Spinal cord (tissue), 9 donors: ENCODE measurements at regions not wholly inside any gene's neighbourhood (a gene's known extent, or its start where the extent isn't known, plus 50 kb on each side); places are given as distances from the start of the nearest gene placed in this dataset.

ENCODE experiments used
- DNase-seq, 6 donors: peaks; one replicate each; pipeline versions ENCODE4 v3.0.0 to v3.0.0-alpha.2; 2013 to 2015; ENCODE audit warnings: low spot score in 6 of 6, low read depth in 4 of 6
- H3K27ac ChIP-seq: one replicate; pipeline ENCODE4 v1.5.1; 2013; ENCODE audit warnings: low read depth, low read length, control low read depth
- H3K27me3 ChIP-seq: one replicate; pipeline ENCODE4 v1.6.1; 2013; ENCODE audit warnings: low read length; ENCODE audit not compliant: control insufficient read depth, insufficient read depth
- H3K36me3 ChIP-seq: one replicate; pipeline ENCODE4 v1.6.1; 2013; ENCODE audit warnings: low read length; ENCODE audit not compliant: control insufficient read depth, insufficient read depth
- H3K4me1 ChIP-seq: one replicate; pipeline ENCODE4 v1.6.1; 2013; ENCODE audit warnings: low read length; ENCODE audit not compliant: control insufficient read depth, insufficient read depth
- H3K4me3 ChIP-seq: one replicate; pipeline ENCODE4 v1.5.1; 2013; ENCODE audit warnings: low read depth, low read length, control low read depth
- H3K9me3 ChIP-seq: one replicate; pipeline ENCODE4 v1.6.1; 2013; ENCODE audit warnings: low read length; ENCODE audit not compliant: control insufficient read depth, insufficient read depth
- WGBS: methylation state at CpG from one replicate; pipeline ENCODE4 v1.1.5; 2013; ENCODE audit warnings: missing lambda C conversion rate; ENCODE audit not compliant: insufficient coverage; 5-methylcytosine and 5-hydroxymethylcytosine counted together
- donor health status: healthy.

DNA sequence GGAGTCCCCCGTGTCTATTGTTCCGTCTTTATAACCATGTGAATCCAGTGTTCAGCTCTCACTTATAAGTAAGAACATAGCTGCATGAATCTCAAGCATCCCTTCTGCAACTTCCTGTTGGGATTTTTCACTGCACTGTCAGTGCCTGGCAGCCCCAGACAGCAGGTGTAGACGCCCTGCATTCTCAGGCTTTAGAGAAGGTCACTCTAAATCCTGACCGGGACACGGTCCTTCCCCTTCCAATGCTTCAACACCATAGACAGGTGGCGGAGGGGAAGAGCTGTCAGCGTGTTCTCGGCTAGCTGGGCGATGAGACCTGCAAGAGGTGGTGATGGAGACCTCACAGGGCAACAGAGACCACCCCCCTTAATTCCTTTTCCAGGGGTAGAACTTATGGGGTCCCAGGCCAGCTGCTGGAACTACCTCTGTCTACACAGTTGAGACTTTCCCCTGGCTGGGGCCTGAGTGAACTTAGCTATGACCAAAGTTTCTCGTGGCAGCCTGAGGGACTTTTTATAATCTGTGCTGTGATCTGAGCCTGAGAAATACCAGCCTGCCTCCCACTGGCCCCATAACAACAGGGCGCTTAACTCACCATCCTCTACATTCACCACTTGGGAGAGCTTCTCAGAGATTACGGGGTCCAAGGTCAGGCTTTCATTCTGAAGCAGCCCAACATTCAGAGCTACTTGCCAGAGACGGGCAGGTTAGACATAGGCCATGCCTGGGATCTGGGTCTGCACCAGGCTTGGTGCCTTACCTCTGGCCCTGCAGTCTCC lies 143.2 kb upstream of the TNRC6C start:
- H3K4me3 ChIP-seq: no peak overlapping the region
- peaks cover 13% of the 10 kb centered on the region for H3K4me1 ChIP-seq
- H3K36me3 ChIP-seq: no peaks in the 10 kb centered on the region
- H3K27ac ChIP-seq: no peak overlapping the region
- H3K9me3 ChIP-seq: peaks cover 1% of the 10 kb centered on the region
- WGBS: 63% methylated on average over 10 of the region's 13 CpGs
- DNase-seq: peak in 1 of 6 donors; percentile 28
- no peaks in the 10 kb centered on the region for H3K27me3 ChIP-seq

DNA sequence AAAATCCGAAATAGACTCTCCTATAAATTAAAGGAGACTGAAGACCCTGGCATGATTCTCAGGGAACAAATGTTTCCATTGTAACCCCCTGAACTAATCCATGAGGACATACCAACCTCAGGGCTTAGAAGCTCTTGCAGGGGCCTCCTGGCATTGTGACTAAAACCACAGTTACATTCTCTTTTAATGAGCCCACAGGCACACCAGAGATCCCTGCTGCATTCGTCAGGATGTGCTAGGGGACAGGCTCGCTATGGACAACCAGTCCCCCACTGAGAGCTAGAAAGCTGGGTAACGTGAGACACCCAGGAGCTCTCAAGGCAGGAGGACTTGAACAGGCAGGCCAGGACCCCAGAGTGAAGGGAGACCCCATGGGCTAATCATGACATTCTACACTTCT lies 140.6 kb upstream of the TNRC6C start:
- H3K27ac ChIP-seq: no peak overlapping the region
- DNase-seq: no peak
- H3K4me1 ChIP-seq: peaks cover 8% of the 10 kb centered on the region
- H3K27me3 ChIP-seq: no peaks in the 10 kb centered on the region
- H3K9me3 ChIP-seq: peaks cover 1% of the 10 kb centered on the region
- 61% methylated on average over 4 of the region's 4 CpGs for WGBS
- no peaks in the 10 kb centered on the region for H3K36me3 ChIP-seq
- no peak overlapping the region for H3K4me3 ChIP-seq

DNA sequence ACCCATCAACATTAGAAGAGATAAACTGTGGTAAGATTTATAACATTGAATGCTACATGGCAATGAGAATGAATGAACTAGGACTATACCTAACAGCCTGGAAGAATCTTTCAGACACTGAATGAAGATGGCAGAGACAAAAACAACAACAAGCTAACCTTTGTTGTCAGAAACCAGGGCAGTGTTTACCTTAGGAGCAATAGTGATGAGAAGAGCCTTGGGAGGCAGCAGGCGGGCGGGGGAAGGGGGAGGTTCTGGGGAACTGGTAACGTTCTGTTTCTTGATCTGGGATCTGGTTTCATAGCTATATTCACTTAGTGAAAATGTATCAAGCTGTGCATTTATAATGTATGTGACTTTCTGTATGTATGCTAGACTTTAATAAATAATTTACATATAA lies 139.0 kb upstream of the TNRC6C start:
- H3K27me3 ChIP-seq: no peaks in the 10 kb centered on the region
- no peak overlapping the region for H3K4me3 ChIP-seq
- peaks cover 8% of the 10 kb centered on the region for H3K4me1 ChIP-seq
- WGBS: no CpG with 5 or more reads among the region's 3 CpGs
- H3K9me3 ChIP-seq: peaks cover 1% of the 10 kb centered on the region
- H3K27ac ChIP-seq: no peak overlapping the region
- DNase-seq: no peak
- no peaks in the 10 kb centered on the region for H3K36me3 ChIP-seq

DNA sequence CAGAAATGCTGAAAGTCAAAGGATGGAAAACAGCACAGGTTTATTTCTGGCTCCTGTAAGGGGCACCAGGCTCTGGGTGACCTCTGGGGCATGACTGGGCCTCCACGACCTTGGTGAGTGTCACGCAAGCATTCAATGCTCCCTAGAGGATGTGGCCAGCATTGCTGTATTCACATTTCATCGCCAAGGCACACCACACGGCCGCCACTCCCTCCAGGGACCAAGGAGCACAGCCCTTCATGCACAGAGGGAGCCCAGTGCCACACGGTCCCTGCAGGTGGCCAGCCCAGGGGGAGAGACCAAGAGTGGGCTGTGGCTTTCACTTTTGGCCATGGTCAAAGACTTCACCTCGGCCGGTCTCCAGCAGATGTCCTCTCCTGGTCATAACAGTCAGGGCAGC lies 137.4 kb upstream of the TNRC6C start:
- no peak for DNase-seq
- H3K4me1 ChIP-seq: peaks cover 16% of the 10 kb centered on the region
- peaks cover 1% of the 10 kb centered on the region for H3K9me3 ChIP-seq
- no peaks in the 10 kb centered on the region for H3K36me3 ChIP-seq
- 74% methylated on average over 8 of the region's 8 CpGs for WGBS
- no peak overlapping the region for H3K4me3 ChIP-seq
- no peak overlapping the region for H3K27ac ChIP-seq
- no peaks in the 10 kb centered on the region for H3K27me3 ChIP-seq

DNA sequence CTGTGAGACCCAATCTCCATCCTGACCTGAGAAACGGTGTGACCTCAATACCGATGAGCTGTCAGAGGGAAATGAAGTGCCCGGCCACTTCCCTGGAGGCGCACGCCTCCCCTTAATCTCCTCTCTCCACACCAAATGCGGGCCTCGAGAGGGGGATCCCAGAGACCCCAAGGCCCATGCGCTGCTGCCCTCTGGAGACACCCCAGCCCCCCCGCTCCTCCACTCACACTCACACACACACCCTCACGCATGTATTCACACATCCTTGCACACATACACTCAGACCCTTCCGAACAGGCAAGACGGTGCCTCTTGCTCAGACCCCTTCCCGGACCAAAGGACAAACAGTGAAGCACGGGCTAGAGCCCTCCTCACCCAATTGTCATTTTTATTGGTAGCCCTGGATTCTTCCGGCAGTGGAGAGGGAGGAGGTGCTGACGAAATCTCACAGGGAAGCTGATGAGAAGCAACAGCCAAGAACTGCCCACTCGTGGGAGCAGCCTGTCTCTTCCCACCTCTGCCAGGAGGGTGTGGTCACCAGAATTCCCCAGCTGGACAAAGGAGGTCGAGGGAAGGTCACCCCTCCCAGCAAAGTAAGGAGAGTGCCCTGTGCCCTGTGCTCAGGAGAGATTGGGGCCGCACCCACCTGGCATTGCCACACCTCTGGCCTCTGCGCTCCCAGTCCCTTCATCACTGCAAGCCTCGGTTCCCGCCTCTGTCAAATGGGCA lies 136.0 kb upstream of the TNRC6C start:
- WGBS: 82% methylated on average over 15 of the region's 22 CpGs

DNA sequence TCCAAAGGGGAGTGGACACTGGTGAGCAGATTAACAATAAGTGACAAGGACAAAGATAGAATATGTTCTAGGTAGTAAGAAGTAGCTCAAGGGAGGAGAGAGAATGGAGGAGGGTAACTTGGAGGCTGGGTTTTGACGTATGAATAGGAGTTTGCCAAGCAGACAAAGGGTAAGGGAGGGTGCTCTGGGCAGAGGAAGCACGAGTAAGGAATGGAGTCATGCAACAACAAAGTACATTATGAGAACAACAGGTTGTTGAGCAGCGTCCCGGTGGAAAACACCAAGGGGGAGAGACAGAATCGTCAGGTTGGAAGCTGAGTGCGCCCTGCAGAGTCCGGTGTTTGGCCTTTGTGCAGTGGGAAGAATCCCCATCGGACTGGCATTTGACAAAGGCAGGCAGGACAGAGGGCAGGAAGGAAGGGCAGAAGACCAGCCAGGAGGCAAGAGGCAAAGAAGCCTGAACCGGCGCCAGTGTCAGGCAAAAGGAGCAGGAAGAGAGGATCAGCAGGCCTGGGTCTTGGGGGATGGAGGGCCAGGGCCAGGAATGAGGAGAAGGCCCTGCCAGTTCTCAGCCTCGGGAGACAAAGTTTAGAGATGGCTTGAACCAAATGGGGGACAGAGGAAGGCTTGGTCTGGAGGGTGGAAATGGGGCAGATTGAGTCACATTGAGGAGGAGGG lies 134.3 kb upstream of the TNRC6C start:
- Histone ChIP-seq H3K4me1 (peaks cover 23% of the 10 kb centered on the region), H3K9me3 (no peaks in the 10 kb centered on the region), H3K27me3 (no peaks in the 10 kb centered on the region), H3K4me3 (no peak overlapping the region), H3K36me3 (no peaks in the 10 kb centered on the region), H3K27ac (no peak overlapping the region)
- WGBS: 87% methylated on average over 11 of the region's 11 CpGs
- no peak for DNase-seq

More for the DNA sequence above, 136.0 kb upstream of the TNRC6C start:
- Histone ChIP-seq H3K27ac (no peak overlapping the region), H3K9me3 (peaks cover 1% of the 10 kb centered on the region), H3K4me1 (peaks cover 19% of the 10 kb centered on the region), H3K27me3 (no peaks in the 10 kb centered on the region), H3K4me3 (no peak overlapping the region), H3K36me3 (no peaks in the 10 kb centered on the region)
- no peak for DNase-seq

DNA sequence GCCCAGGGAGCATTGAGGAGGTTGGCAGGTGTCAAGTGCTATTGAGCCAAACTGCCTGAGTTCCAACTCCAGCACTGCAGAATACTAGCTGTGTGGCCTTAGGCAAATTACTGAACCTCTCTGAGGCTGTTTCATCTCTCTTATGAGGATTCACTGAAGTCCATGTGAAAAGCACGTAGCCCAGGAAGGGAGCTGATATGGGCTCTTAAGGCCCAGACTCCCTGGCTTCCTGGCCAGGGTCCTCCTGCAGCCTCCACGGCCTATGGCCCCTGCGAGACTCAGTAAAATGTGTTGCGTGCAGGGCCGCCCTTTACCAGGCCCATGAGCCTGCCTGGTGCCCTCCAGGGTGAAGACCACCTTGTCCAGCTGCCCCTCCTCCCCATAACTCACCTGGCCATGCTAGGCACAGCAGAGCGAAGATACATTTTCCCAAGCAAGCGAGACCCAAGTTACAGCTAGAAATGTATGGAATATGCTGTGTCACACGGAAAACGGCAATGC lies 133.7 kb upstream of the TNRC6C start:
- no peak overlapping the region for H3K27ac ChIP-seq
- no peak overlapping the region for H3K4me3 ChIP-seq
- H3K27me3 ChIP-seq: no peaks in the 10 kb centered on the region
- peaks cover 29% of the 10 kb centered on the region for H3K4me1 ChIP-seq
- H3K36me3 ChIP-seq: no peaks in the 10 kb centered on the region
- H3K9me3 ChIP-seq: no peaks in the 10 kb centered on the region
- 87% methylated on average over 4 of the region's 9 CpGs for WGBS
- DNase-seq: no peak

DNA sequence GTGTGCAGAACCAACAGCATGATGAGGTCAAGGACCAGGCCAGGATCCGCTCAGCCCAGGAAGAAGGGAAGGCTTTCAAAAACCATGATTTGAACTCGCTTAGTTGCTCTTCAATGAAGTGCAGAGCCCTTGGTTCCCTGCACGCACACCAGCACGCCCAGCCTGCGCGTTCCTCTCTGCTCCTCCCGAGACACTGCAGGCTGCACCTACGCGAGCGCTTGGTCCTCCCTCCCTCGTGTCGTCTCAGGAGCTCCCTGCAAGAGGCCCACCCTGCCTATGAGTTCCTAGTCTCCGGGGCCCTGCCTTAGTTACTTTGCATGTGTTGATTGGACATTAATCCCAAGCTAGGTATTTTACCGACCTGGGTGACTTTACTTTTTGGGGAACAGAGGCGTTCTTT lies 132.9 kb upstream of the TNRC6C start:
- Histone ChIP-seq H3K36me3 (no peaks in the 10 kb centered on the region), H3K4me1 (peaks cover 36% of the 10 kb centered on the region), H3K4me3 (no peak overlapping the region), H3K9me3 (no peaks in the 10 kb centered on the region), H3K27ac (no peak overlapping the region), H3K27me3 (no peaks in the 10 kb centered on the region)
- 50% methylated on average over 6 of the region's 15 CpGs for WGBS
- peak in 1 of 6 donors; percentile 24 for DNase-seq

DNA sequence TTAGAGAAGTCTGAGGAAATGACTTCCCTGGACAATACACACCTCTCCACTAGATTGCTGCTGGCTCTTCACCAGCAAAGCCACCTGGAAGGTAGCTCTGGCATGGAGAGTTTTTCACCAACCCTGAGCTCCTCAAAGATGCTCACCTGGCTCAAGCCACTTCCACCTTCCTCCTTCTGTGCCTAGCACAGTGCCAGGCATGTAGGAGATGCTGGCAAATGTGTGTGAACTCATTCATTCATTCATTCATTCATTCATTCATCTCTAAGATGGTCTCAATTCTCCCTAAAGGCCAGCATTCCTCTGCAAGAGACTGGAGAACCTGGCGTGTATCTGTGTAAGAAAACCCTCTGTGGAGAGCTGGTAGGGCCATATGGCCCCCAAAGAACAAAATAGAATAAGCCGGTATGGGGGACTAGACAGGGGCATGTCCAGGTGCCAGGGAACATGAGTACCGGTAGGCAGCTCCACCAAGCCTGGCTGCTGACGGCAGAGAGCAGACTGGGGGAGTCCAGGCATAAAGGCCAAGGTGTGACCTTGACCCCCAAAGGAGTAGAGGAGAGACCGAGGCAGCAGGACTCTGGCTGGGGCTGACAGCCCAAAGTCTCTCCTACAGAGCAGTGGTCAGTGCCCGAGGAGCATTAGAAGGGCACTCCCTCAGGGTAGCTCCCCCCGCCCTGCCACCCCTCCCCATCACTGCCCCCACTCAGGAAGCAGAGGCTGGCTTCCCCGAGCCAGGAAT lies 132.2 kb upstream of the TNRC6C start:
- DNase-seq: no peak
- Histone ChIP-seq H3K9me3 (no peaks in the 10 kb centered on the region), H3K4me3 (no peak overlapping the region), H3K27ac (no peak overlapping the region), H3K4me1 (peaks cover 43% of the 10 kb centered on the region), H3K27me3 (no peaks in the 10 kb centered on the region), H3K36me3 (no peaks in the 10 kb centered on the region)
- 75% methylated on average over 7 of the region's 8 CpGs for WGBS
